ENCODE measurements at regions not wholly inside any gene's neighbourhood (a gene's known extent, or its start where the extent isn't known, plus 50 kb on each side); places are given as distances from the start of the nearest gene placed in this dataset.

GRCh38 chr3:137852391-137852830 is 88.3 kb downstream of the SOX14 start:
- intact Hi-C loops (cut with micrococcal nuclease; ENCODE audit: unreplicated experiment), result no loop called here
- DNase-seq (ENCODE audit: low read depth, low spot score) (no peak), ATAC-seq (no peak)
- no TSS peak for BruUV-seq (replicated peaks)
- no peak overlapping the region for H3K4me3 ChIP-seq (ENCODE audit: low read depth in 2 of 2, low read length in 2 of 2)
- H3K27ac ChIP-seq (ENCODE audit: low read length), result no peak overlapping the region
- CTCF ChIA-PET, result no interaction called here
- peaks cover 12% of the 10 kb centered on the region for H3K27me3 ChIP-seq (ENCODE audit: control insufficient read depth, insufficient read depth, low read length)
- TF ChIP-seq CTCF (IDR thresholded peaks at IDR 0.05) (no peak), TCF7L2 (IDR thresholded peaks at IDR 0.05; ENCODE audit: low read depth, low read length) (no peak), SIN3A (IDR thresholded peaks at IDR 0.05; ENCODE audit: borderline replicate concordance, insufficient read depth, low read depth, low read length) (no peak), REST (IDR thresholded peaks at IDR 0.05; ENCODE audit: insufficient read depth in 1 of 2, low read depth in 2 of 2, low read length in 1 of 2) (no peak), POLR2AphosphoS5 (IDR thresholded peaks at IDR 0.05; ENCODE audit: low read depth, low read length) (no peak)
- no peaks in the 10 kb centered on the region for H3K36me3 ChIP-seq (ENCODE audit: control insufficient read depth, insufficient read depth, low read length)
- no peaks in the 10 kb centered on the region for H3K4me1 ChIP-seq (ENCODE audit: control insufficient read depth, insufficient read depth, low read length)
- POLR2A ChIA-PET, result no interaction called here
- in situ Hi-C loops (cut with HindIII; ENCODE audit: low pct_unique_long_range_greater_than_20kb, low sequenced_read_pairs), result no loop called here
- no peaks in the 10 kb centered on the region for H3K9me3 ChIP-seq (ENCODE audit: control insufficient read depth, insufficient read depth, low read depth, low read length)

GRCh38 chr3:137854533-137855261 is 90.6 kb downstream of the SOX14 start:
- POLR2A ChIA-PET, result interaction anchor here (0.7 kb wide), 1 partner anchor 347 kb away, joined by 5 read pairs; no protein-coding TSS in a partner anchor
- H3K36me3 ChIP-seq (ENCODE audit: control insufficient read depth, insufficient read depth, low read length), result no peaks in the 10 kb centered on the region
- no peak overlapping the region for H3K4me3 ChIP-seq (ENCODE audit: low read depth in 2 of 2, low read length in 2 of 2)
- intact Hi-C loops (cut with micrococcal nuclease; ENCODE audit: unreplicated experiment) (no loop called here), in situ Hi-C loops (cut with HindIII; ENCODE audit: low pct_unique_long_range_greater_than_20kb, low sequenced_read_pairs) (no loop called here)
- H3K4me1 ChIP-seq (ENCODE audit: control insufficient read depth, insufficient read depth, low read length), result no peaks in the 10 kb centered on the region
- H3K27me3 ChIP-seq (ENCODE audit: control insufficient read depth, insufficient read depth, low read length), result peaks cover 8% of the 10 kb centered on the region
- CTCF ChIA-PET, result no interaction called here
- ATAC-seq (no peak), DNase-seq (ENCODE audit: low read depth, low spot score) (no peak)
- TF ChIP-seq SIN3A (IDR thresholded peaks at IDR 0.05; ENCODE audit: borderline replicate concordance, insufficient read depth, low read depth, low read length), result no peak
- no peak for TF ChIP-seq POLR2AphosphoS5 (IDR thresholded peaks at IDR 0.05; ENCODE audit: low read depth, low read length)
- no peak for TF ChIP-seq REST (IDR thresholded peaks at IDR 0.05; ENCODE audit: insufficient read depth in 1 of 2, low read depth in 2 of 2, low read length in 1 of 2)
- TF ChIP-seq CTCF (IDR thresholded peaks at IDR 0.05), result no peak
- no peak for TF ChIP-seq TCF7L2 (IDR thresholded peaks at IDR 0.05; ENCODE audit: low read depth, low read length)
- no peak overlapping the region for H3K27ac ChIP-seq (ENCODE audit: low read length)
- no TSS peak for BruUV-seq (replicated peaks)
- H3K9me3 ChIP-seq (ENCODE audit: control insufficient read depth, insufficient read depth, low read depth, low read length), result no peaks in the 10 kb centered on the region
